ENCODE measurements at regions not wholly inside any gene's neighbourhood (a gene's known extent, or its start where the extent isn't known, plus 50 kb on each side); places are given as distances from the start of the nearest gene placed in this dataset.
"Not testable (repeated sequence)": the region's sequence is repeated elsewhere in the genome, so short reads cannot be mapped to it uniquely, and the experiment has no call there.

GRCh38 chr9:32130709-32131108 lies 253.7 kb upstream of the ACO1 start:
- TF ChIP-seq CTCF (conservative IDR thresholded peaks at IDR 0.05; ENCODE audit: low read length); EZH2phosphoT487 (IDR thresholded peaks at IDR 0.05; ENCODE audit: borderline replicate concordance): not testable (repeated sequence)

Measured in Loucy (cell line).